ENCODE measurements at regions not wholly inside any gene's neighbourhood (a gene's known extent, or its start where the extent isn't known, plus 50 kb on each side); places are given as distances from the start of the nearest gene placed in this dataset.
"Not testable (repeated sequence)": the region's sequence is repeated elsewhere in the genome, so short reads cannot be mapped to it uniquely, and the experiment has no call there.

- DNase-seq, result no peak
These were observed 213.9 kb downstream of the TBX5 start for GRCh38 chr12:114192013-114192412.

GRCh38 chr12:114191581-114191980 lies 214.4 kb downstream of the TBX5 start:
- no peak for DNase-seq

- no peak for DNase-seq
These were observed 215.0 kb downstream of the TBX5 start for GRCh38 chr12:114190971-114191370.

GRCh38 chr12:114189266-114189665 lies 216.7 kb downstream of the TBX5 start:
- DNase-seq, result no peak

- no peak for DNase-seq
These were observed 219.5 kb downstream of the TBX5 start for GRCh38 chr12:114186241-114187002.

GRCh38 chr12:114185036-114185435 lies 218.9 kb upstream of the RBM19 start:
- DNase-seq, result no peak

GRCh38 chr12:114174326-114174725 lies 208.2 kb upstream of the RBM19 start:
- DNase-seq, result no peak

- no peak for DNase-seq
These were observed 206.0 kb upstream of the RBM19 start for GRCh38 chr12:114172135-114172534.

GRCh38 chr12:114168061-114168460 lies 201.9 kb upstream of the RBM19 start:
- no peak for DNase-seq

GRCh38 chr12:114167431-114167830 lies 201.3 kb upstream of the RBM19 start:
- no peak for DNase-seq

- no peak for DNase-seq
These were observed 200.2 kb upstream of the RBM19 start for GRCh38 chr12:114166362-114166761.

GRCh38 chr12:114165921-114166320 lies 199.8 kb upstream of the RBM19 start:
- no peak for DNase-seq

GRCh38 chr12:114164351-114164750 lies 198.2 kb upstream of the RBM19 start:
- DNase-seq, result no peak

- DNase-seq, result no peak
These were observed 197.6 kb upstream of the RBM19 start for GRCh38 chr12:114163771-114164170.

- no peak for DNase-seq
These were observed 194.3 kb upstream of the RBM19 start for GRCh38 chr12:114160445-114160844.

GRCh38 chr12:114152890-114153289 lies 186.8 kb upstream of the RBM19 start:
- DNase-seq, result no peak

- DNase-seq, result no peak
These were observed 185.9 kb upstream of the RBM19 start for GRCh38 chr12:114152066-114152465.

- DNase-seq, result not testable (repeated sequence)
These were observed 184.5 kb upstream of the RBM19 start for GRCh38 chr12:114150584-114150983.

GRCh38 chr12:114141921-114142564 lies 175.9 kb upstream of the RBM19 start:
- no peak for DNase-seq

GRCh38 chr12:114140576-114140975 lies 174.5 kb upstream of the RBM19 start:
- no peak for DNase-seq

GRCh38 chr12:114136631-114137030 lies 170.5 kb upstream of the RBM19 start:
- no peak for DNase-seq

- DNase-seq, result no peak
These were observed 168.8 kb upstream of the RBM19 start for GRCh38 chr12:114134922-114135321.

- no peak for DNase-seq
These were observed 165.7 kb upstream of the RBM19 start for GRCh38 chr12:114131824-114132223.

GRCh38 chr12:114123108-114123507 lies 157.0 kb upstream of the RBM19 start:
- DNase-seq, result no peak

GRCh38 chr12:114122016-114122415 lies 155.9 kb upstream of the RBM19 start:
- no peak for DNase-seq
